Neural progenitor cell (in vitro differentiated cells): ENCODE measurements at regions not wholly inside any gene's neighbourhood (a gene's known extent, or its start where the extent isn't known, plus 50 kb on each side); places are given as distances from the start of the nearest gene placed in this dataset.

ENCODE experiments used
- DNase-seq: peaks from one replicate; pipeline ENCODE4 v3.0.0-alpha.2; 2016; ENCODE audit warnings: low spot score
- H2AFZ ChIP-seq: fragments of 200-600 bp; sonication (generic); replicated peaks from 2 replicates; pipeline ENCODE4 v1.6.1; 2016; ENCODE audit warnings: antibody characterized with exemption
- H3F3A ChIP-seq: fragments of 200-600 bp; sonication (generic); 2 replicates; pipeline ENCODE4 v1.6.1; 2016; ENCODE audit warnings: antibody characterized with exemption, low read depth
- H3K27ac ChIP-seq: fragments of 200-600 bp; sonication (generic); 2 replicates; pipeline ENCODE4 v1.5.1; 2016; ENCODE audit warnings: mild to moderate bottlenecking
- H3K27me3 ChIP-seq: fragments of 200-600 bp; sonication (generic); 2 replicates; pipeline ENCODE4 v1.6.1; 2016; ENCODE audit warnings: mild to moderate bottlenecking, moderate library complexity
- H3K36me3 ChIP-seq: fragments of 200-600 bp; sonication (generic); 2 replicates; pipeline ENCODE4 v1.5.1; 2016
- H3K4me1 ChIP-seq: fragments of 200-600 bp; sonication (generic); 2 replicates; pipeline ENCODE4 v1.6.1; 2016; ENCODE audit warnings: mixed run types
- H3K4me2 ChIP-seq: fragments of 200-600 bp; sonication (generic); 2 replicates; pipeline ENCODE4 v1.6.1; 2016
- H3K4me3 ChIP-seq: fragments of 200-600 bp; sonication (generic); 2 replicates; pipeline ENCODE4 v1.5.1; 2016
- H3K79me2 ChIP-seq: fragments of 200-600 bp; sonication (generic); 2 replicates; pipeline ENCODE4 v1.6.1; 2016; ENCODE audit warnings: low read depth
- H3K9ac ChIP-seq: fragments of 200-600 bp; sonication (generic); 2 replicates; pipeline ENCODE4 v1.6.1; 2016
- H3K9me3 ChIP-seq: fragments of 200-600 bp; sonication (generic); 2 replicates; pipeline ENCODE4 v1.5.1; 2016; ENCODE audit warnings: low read depth
- H4K20me1 ChIP-seq: fragments of 200-600 bp; sonication (generic); 2 replicates; pipeline ENCODE4 v1.6.1; 2016; ENCODE audit warnings: low read depth
- H3K27ac Mint-ChIP-seq: 3 replicates; pipeline ENCODE4 v1.8.0; 2021; ENCODE audit warnings: mixed read lengths
- H3K27me3 Mint-ChIP-seq: 2 replicates; pipeline ENCODE4 v1.8.0; 2022; ENCODE audit warnings: low read depth, mild to moderate bottlenecking, inconsistent platforms, moderate library complexity, mixed read lengths; ENCODE audit not compliant: insufficient read depth
- H3K36me3 Mint-ChIP-seq: 3 replicates; pipeline ENCODE4 v1.8.0; 2021; ENCODE audit warnings: mixed read lengths
- H3K4me1 Mint-ChIP-seq: 3 replicates; pipeline ENCODE4 v1.8.0; 2021; ENCODE audit warnings: mixed read lengths
- H3K4me3 Mint-ChIP-seq: 3 replicates; pipeline ENCODE4 v1.8.0; 2021; ENCODE audit warnings: mild to moderate bottlenecking, moderate library complexity, mixed read lengths
- H3K9me3 Mint-ChIP-seq: 3 replicates; pipeline ENCODE4 v1.8.0; 2020; ENCODE audit warnings: mixed read lengths
- CTCF ChIP-seq: fragments of 200-600 bp; sonication (generic); IDR thresholded peaks from 2 replicates; pipeline ENCODE4 v1.5.1; 2017; ENCODE audit warnings: antibody characterized with exemption, mild to moderate bottlenecking
- EZH2 ChIP-seq: fragments of 200-600 bp; sonication (generic); IDR thresholded peaks from 2 replicates; pipeline ENCODE4 v1.6.1; 2017; ENCODE audit warnings: antibody characterized with exemption, mild to moderate bottlenecking, moderate library complexity
- EZH2phosphoT487 ChIP-seq: fragments of 200-600 bp; sonication (generic); IDR thresholded peaks from 2 replicates; pipeline ENCODE4 v1.6.1; 2017; ENCODE audit warnings: antibody characterized with exemption

DNA sequence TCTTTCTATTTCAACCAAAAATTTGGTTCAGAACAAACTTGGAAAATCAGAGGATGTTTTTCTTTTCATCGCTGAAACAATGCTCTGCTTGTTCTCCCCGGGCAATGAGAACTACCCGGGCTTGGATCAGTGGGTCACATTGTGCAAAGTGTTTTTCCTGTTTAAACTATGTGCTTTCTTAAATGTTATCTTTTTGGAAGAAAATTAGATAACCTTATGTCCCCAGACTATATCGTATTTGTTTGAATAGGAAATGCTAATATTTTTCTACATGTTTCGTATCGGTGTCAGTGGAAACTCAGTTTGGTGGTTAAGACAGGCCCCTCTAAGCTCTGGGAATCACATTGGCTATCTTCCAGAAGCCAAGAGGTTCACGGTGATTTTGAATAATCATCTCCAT is 319.5 kb upstream of the NFE2L3 start:
- H3K27ac ChIP-seq: no peak overlapping the region
- Mint-ChIP-seq H3K4me3 (no peak overlapping the region), H3K4me1 (peaks cover 56% of the 10 kb centered on the region), H3K36me3 (no peaks in the 10 kb centered on the region), H3K27ac (peak overlapping the region; percentile 93), H3K27me3 (peaks cover 6% of the 10 kb centered on the region), H3K9me3 (peaks cover 7% of the 10 kb centered on the region)
- TF ChIP-seq EZH2phosphoT487 (no peak), EZH2 (no peak), CTCF (no peak)
- no peak overlapping the region for H3K4me2 ChIP-seq
- H3K9me3 ChIP-seq: no peaks in the 10 kb centered on the region
- no peak for DNase-seq
- H3K36me3 ChIP-seq: no peaks in the 10 kb centered on the region
- H3F3A ChIP-seq: peaks cover 7% of the 10 kb centered on the region
- no peaks in the 10 kb centered on the region for H3K79me2 ChIP-seq
- no peaks in the 10 kb centered on the region for H3K27me3 ChIP-seq
- H3K9ac ChIP-seq: no peak overlapping the region
- no peak overlapping the region for H2AFZ ChIP-seq
- H4K20me1 ChIP-seq: no peaks in the 10 kb centered on the region
- H3K4me3 ChIP-seq: no peak overlapping the region
- H3K4me1 ChIP-seq: peaks cover 28% of the 10 kb centered on the region

DNA sequence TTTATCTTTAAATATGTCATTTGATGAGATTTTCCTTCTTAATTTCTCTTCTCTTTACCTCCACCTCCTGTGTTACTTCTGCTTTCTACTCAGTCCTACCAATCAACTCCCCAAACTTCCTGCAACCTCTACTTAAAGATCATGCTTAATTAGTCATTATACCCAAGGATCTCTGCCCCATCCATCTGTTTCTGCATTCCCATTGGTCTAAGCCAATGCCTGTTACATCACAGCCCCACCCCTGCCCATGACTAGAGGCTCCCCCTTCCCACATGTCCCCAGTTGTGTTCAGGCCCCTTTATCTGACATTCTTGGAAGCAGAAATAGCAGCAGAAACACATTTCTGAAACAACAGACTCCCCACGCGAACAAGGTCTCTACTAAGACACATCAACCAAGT is 319.1 kb upstream of the NFE2L3 start:
- Histone ChIP-seq H3K27me3 (no peaks in the 10 kb centered on the region), H3K9ac (no peak overlapping the region), H3K4me1 (peaks cover 28% of the 10 kb centered on the region), H3K9me3 (no peaks in the 10 kb centered on the region), H3K4me3 (no peak overlapping the region), H3K4me2 (no peak overlapping the region), H4K20me1 (no peaks in the 10 kb centered on the region), H2AFZ (no peak overlapping the region), H3K79me2 (no peaks in the 10 kb centered on the region), H3K27ac (no peak overlapping the region), H3F3A (peaks cover 7% of the 10 kb centered on the region), H3K36me3 (no peaks in the 10 kb centered on the region)
- no peaks in the 10 kb centered on the region for H3K36me3 Mint-ChIP-seq
- no peak for DNase-seq
- H3K9me3 Mint-ChIP-seq: peaks cover 4% of the 10 kb centered on the region
- peak overlapping the region; percentile 9 for H3K4me3 Mint-ChIP-seq
- peak overlapping the region; percentile 65 for H3K27ac Mint-ChIP-seq
- peaks cover 56% of the 10 kb centered on the region for H3K4me1 Mint-ChIP-seq
- peaks cover 6% of the 10 kb centered on the region for H3K27me3 Mint-ChIP-seq
- TF ChIP-seq EZH2phosphoT487: no peak
- TF ChIP-seq EZH2: no peak
- TF ChIP-seq CTCF: no peak

- no peaks in the 10 kb centered on the region for H3K79me2 ChIP-seq
- no peaks in the 10 kb centered on the region for H3K36me3 ChIP-seq
- no peak for DNase-seq
- peaks cover 28% of the 10 kb centered on the region for H3K4me1 ChIP-seq
- Mint-ChIP-seq H3K4me3 (no peak overlapping the region), H3K4me1 (peaks cover 55% of the 10 kb centered on the region), H3K27me3 (peaks cover 6% of the 10 kb centered on the region), H3K27ac (no peak overlapping the region), H3K36me3 (no peaks in the 10 kb centered on the region), H3K9me3 (peaks cover 5% of the 10 kb centered on the region)
- no peak overlapping the region for H3K27ac ChIP-seq
- no peaks in the 10 kb centered on the region for H3K27me3 ChIP-seq
- H3K4me2 ChIP-seq: no peak overlapping the region
- H3K9me3 ChIP-seq: no peaks in the 10 kb centered on the region
- H2AFZ ChIP-seq: no peak overlapping the region
- TF ChIP-seq EZH2 (no peak), CTCF (no peak), EZH2phosphoT487 (no peak)
- H4K20me1 ChIP-seq: no peaks in the 10 kb centered on the region
- no peak overlapping the region for H3K4me3 ChIP-seq
- no peak overlapping the region for H3K9ac ChIP-seq
- peaks cover 7% of the 10 kb centered on the region for H3F3A ChIP-seq
These were observed 317.9 kb upstream of the NFE2L3 start for GRCh38 chr7:25834050-25834449.
